ENCODE measurements at regions not wholly inside any gene's neighbourhood (a gene's known extent, or its start where the extent isn't known, plus 50 kb on each side); places are given as distances from the start of the nearest gene placed in this dataset.

DNA sequence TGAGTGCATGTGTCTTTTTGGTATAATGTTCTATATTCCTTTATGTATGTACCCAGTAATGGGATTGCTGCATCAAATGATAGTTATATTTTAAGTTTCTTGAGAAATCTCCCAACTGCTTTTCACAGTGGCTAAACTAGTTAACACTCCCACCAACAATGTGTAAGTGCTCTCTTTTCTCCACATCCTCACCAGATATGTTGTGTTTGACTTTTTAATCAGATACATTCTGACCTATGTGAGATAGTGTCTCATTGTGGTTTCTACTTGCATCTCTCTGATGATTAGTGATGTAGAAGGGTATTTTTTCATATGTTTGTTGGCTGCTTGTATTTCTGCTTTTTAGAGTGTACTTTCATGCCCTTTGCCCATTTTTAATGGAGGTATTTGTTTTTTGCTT lies 62.8 kb upstream of the ALG10B start:
- Histone ChIP-seq H3K4me3 (no peak overlapping the region), H3K36me3 (no peaks in the 10 kb centered on the region), H3K27ac (no peak overlapping the region), H3K9me3 (replicated peaks) (no peaks in the 10 kb centered on the region), H3K4me1 (no peaks in the 10 kb centered on the region), H3K27me3 (no peaks in the 10 kb centered on the region; the same call in 1 of the 2 replicates)
- no peak for DNase-seq

DNA sequence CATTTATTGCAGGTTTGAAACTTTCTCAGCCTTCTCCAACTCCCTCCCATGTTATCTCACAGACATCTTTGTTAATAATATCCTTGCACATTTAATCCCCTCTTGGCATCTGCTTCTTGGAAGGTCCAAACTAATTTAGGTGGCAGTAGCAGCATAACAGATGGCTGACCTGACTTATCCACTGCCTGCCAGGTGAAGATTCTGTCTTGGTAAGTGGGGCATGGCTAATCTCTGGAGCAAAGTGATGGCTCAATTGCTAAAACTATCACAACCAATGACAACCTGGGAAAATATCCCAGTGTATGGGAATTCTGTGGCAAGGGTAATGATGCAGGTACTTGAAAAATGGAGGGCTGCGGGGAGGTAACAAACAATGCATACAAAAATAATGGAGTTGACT lies 58.2 kb upstream of the ALG10B start:
- no peak for DNase-seq
- H3K27ac ChIP-seq, result no peak overlapping the region
- H3K4me1 ChIP-seq, result no peaks in the 10 kb centered on the region
- no peaks in the 10 kb centered on the region for H3K9me3 ChIP-seq (replicated peaks)
- no peaks in the 10 kb centered on the region for H3K36me3 ChIP-seq
- H3K27me3 ChIP-seq, result no peaks in the 10 kb centered on the region; the same call in 1 of the 2 replicates
- no peak overlapping the region for H3K4me3 ChIP-seq

Data from SJCRH30 (cell line).